Lower lobe of right lung (tissue), 2 donors: ENCODE measurements at regions not wholly inside any gene's neighbourhood (a gene's known extent, or its start where the extent isn't known, plus 50 kb on each side); places are given as distances from the start of the nearest gene placed in this dataset.

Source experiments
- ATAC-seq, 2 donors: fragments of 200-7000 bp; cut with Tn5 transposase; one replicate each; pipeline ENCODE4 v1.9.1; 2020 to 2022; ENCODE audit warnings: mild to moderate bottlenecking in 2 of 2, moderate library complexity in 2 of 2
- DNase-seq: peaks from one replicate; pipeline ENCODE4 v3.0.0-alpha.2; 2020
- H3K27ac ChIP-seq: fragments of 200-600 bp; one replicate; pipeline ENCODE4 v1.8.0; 2022
- H3K27me3 ChIP-seq: fragments of 200-600 bp; one replicate; pipeline ENCODE4 v1.8.0; 2022; ENCODE audit warnings: low read depth
- H3K36me3 ChIP-seq: fragments of 200-600 bp; one replicate; pipeline ENCODE4 v1.8.0; 2022; ENCODE audit warnings: mild to moderate bottlenecking
- H3K4me1 ChIP-seq: fragments of 200-600 bp; one replicate; pipeline ENCODE4 v1.8.0; 2022
- H3K4me3 ChIP-seq: fragments of 200-600 bp; one replicate; pipeline ENCODE4 v1.8.0; 2022; ENCODE audit warnings: mild to moderate bottlenecking
- H3K9me3 ChIP-seq: fragments of 200-600 bp; one replicate; pipeline ENCODE4 v1.8.0; 2022
- CTCF ChIP-seq: fragments of 200-600 bp; IDR thresholded peaks from one replicate; pipeline ENCODE4 v1.8.0; 2022; ENCODE audit warnings: antibody characterized with exemption, mild to moderate bottlenecking
- intact Hi-C: fragments of 100-400 bp; cut with DNase I; formaldehyde crosslinking; loops from one replicate; pipeline ENCODE4 v1.11.0; 2022
- donor health status: DM: no; HTN: yes; CAD: no; lungs with severe emphysema.

DNA sequence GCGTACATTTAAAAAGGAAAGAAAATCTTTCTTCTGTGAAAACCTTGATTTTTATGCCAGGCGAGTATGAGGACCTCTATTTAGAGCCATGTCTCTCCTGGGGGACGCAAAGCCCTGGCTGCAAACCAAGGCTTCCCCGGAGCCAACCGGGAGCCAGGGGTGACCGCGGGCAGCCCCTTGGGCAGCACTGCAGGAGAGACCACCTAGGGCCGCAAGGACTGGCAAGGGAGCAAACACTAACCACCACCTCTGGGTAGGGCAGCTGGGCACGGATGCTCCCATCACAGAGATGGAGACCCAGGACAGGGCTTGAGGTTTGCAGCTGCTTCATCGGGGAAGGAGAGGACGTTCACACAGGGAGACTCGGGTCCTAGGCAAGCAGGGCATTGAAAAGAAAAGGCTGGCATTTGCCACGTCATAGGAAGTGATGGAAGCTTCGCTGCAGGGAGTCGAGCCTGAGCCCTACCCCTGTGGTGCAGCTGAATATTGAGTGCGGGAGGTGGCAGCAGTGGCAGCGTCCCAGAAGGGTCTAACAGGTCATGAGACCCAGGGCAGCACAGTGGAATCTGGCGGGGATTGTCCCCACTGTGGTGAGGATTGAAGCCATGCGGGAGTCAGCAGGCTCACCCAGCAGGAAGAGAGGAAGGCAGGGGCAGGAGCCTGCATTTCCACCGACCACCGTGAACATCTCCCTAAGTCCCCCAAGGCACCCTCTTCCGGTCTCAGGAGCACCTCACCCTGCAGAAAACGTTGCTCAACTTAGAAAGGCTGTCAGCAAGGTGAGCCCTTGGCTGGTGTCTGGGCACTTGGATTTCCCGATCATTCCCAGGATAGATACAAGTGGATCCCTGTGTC, 156.2 kb upstream of the CST7 start:
- DNase-seq (peak; percentile 30), ATAC-seq (no peak)
- H3K9me3 ChIP-seq, result no peaks in the 10 kb centered on the region
- no peaks in the 10 kb centered on the region for H3K36me3 ChIP-seq
- H3K4me1 ChIP-seq, result no peaks in the 10 kb centered on the region
- intact Hi-C loops, result no loop called here
- no peak overlapping the region for H3K4me3 ChIP-seq
- H3K27ac ChIP-seq, result no peak overlapping the region
- H3K27me3 ChIP-seq, result no peaks in the 10 kb centered on the region
- TF ChIP-seq CTCF, result no peak

DNA sequence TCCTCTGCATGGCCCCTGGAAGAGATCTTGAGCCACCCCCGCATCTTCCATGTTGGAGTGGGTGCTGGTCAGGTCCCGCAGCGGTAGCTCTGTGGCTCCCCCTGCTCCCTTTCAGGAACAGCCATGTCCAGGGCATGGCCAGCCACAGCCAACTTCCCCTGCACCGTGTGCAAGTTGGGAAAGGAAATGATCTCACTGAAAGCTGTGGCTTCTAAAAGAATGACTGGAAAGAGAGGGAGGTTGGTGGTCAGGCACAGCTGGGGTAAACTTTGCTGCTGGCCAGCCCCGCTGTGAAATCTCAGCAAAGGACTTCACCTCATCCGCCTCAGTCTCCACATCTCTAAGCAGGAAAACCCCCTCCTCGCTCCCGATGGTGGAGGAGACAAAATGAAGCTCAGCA, 153.6 kb upstream of the CST7 start:
- ATAC-seq, result no peak
- intact Hi-C loops, result no loop called here

GRCh38 chr20:24796236-24796635, 152.8 kb upstream of the CST7 start:
- Histone ChIP-seq H3K4me1 (no peaks in the 10 kb centered on the region), H3K36me3 (no peaks in the 10 kb centered on the region), H3K9me3 (no peaks in the 10 kb centered on the region), H3K4me3 (no peak overlapping the region), H3K27ac (no peak overlapping the region), H3K27me3 (no peaks in the 10 kb centered on the region)
- ATAC-seq, result no peak
- no peak for TF ChIP-seq CTCF
- intact Hi-C loops, result no loop called here
- peak; percentile 28 for DNase-seq

More for the DNA sequence above, 153.6 kb upstream of the CST7 start:
- H3K4me1 ChIP-seq, result no peaks in the 10 kb centered on the region
- H3K27ac ChIP-seq, result no peak overlapping the region
- TF ChIP-seq CTCF, result no peak
- no peak overlapping the region for H3K4me3 ChIP-seq
- no peaks in the 10 kb centered on the region for H3K36me3 ChIP-seq
- DNase-seq, result peak; percentile 30
- no peaks in the 10 kb centered on the region for H3K27me3 ChIP-seq
- no peaks in the 10 kb centered on the region for H3K9me3 ChIP-seq

DNA sequence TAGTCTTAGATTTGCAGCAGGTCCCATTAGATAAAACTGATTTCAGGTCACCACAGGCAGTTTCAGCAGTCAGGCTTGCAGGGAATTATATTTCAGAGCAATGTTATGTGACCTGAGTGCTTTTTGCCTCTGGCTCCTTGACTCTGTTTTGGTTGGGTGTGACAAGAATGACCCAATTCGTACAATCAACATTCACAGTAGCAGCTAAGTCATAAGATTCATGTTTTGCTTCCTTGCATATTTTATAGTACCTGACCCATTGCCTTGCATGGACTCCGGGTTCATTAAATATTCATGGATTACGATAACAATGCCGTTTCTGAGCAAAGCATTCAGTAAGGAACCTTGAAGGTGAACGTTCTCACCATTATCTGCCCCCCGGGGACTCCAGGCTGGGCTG, 152.0 kb upstream of the CST7 start:
- ATAC-seq (no peak), DNase-seq (no peak)
- no peak overlapping the region for H3K4me3 ChIP-seq
- H3K4me1 ChIP-seq, result no peaks in the 10 kb centered on the region
- intact Hi-C loops, result no loop called here
- H3K9me3 ChIP-seq, result no peaks in the 10 kb centered on the region
- no peak for TF ChIP-seq CTCF
- no peaks in the 10 kb centered on the region for H3K36me3 ChIP-seq
- no peak overlapping the region for H3K27ac ChIP-seq
- H3K27me3 ChIP-seq, result no peaks in the 10 kb centered on the region

DNA sequence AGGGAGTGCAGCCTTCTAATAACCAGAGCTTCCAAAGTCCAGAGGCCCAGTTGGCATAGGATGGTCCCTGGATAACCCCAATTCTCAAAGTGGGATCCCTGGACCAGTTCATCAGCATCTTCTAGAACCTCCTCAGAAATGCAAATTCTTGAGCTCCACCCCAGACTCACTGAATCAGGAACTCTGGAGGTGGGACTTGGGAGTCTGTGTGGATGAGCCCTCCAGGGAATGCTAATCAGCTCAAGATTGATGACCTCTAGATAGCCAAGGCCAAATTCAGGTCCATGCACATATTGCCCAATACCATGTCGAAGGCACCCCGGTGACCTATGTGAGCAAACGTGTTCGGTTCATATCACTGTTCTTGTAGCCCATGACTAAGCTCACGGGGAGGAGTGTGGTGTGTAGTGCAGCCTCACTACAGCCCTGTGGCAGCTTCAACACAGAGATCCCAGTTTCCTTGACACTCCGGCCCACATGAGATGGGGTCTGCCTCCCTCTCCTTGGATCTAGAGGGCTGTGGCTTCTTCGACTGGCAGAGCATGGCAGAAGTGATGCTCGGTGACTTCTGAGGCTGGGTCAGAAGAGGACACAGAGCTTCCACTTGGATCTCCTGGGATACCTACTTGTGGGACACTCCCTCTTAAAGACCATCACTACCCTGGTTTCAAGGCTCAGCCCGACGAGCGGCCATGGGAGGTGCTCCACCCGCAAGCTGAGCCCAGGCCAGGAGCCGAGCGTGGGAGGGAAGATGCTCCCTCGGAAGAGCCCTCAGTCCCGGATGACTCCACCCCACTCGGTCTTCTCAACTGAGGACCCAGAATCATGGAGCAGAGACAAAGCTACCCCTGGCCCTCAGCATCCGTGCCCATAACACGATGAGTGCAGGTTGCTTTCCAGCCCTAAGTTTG, 151.1 kb upstream of the CST7 start:
- no peak for TF ChIP-seq CTCF
- Histone ChIP-seq H3K36me3 (no peaks in the 10 kb centered on the region), H3K4me1 (no peaks in the 10 kb centered on the region), H3K9me3 (no peaks in the 10 kb centered on the region), H3K27me3 (no peaks in the 10 kb centered on the region), H3K27ac (no peak overlapping the region), H3K4me3 (no peak overlapping the region)
- DNase-seq (peak; percentile 33), ATAC-seq (no peak)
- intact Hi-C loops, result no loop called here
